DND-41 (cell line): ENCODE measurements at regions not wholly inside any gene's neighbourhood (a gene's known extent, or its start where the extent isn't known, plus 50 kb on each side); places are given as distances from the start of the nearest gene placed in this dataset.

ENCODE experiments used
- ATAC-seq: fragments of 200-7000 bp; cut with Tn5 transposase; 3 replicates; pipeline ENCODE4 v1.9.1; 2021; ENCODE audit warnings: low read depth; ENCODE audit not compliant: insufficient read depth
- DNase-seq: peaks from one replicate; pipeline ENCODE4 v3.0.0-alpha.2; 2020
- H2AFZ ChIP-seq: 2 replicates; pipeline ENCODE4 v1.6.0; 2012; ENCODE audit warnings: low read depth, low read length
- H3K27ac ChIP-seq: 2 replicates; pipeline ENCODE4 v1.5.1; 2012; ENCODE audit warnings: low read length, inconsistent platforms
- H3K27me3 ChIP-seq: fragments of 200-600 bp; sonication (generic); 2 replicates; pipeline ENCODE4 v1.6.0; 2012; ENCODE audit warnings: low read length, mild to moderate bottlenecking, inconsistent platforms; ENCODE audit not compliant: insufficient read depth, poor library complexity
- H3K36me3 ChIP-seq: 2 replicates; pipeline ENCODE4 v1.5.1; 2012; ENCODE audit warnings: low read length, inconsistent platforms; ENCODE audit not compliant: insufficient read depth
- H3K4me1 ChIP-seq: 2 replicates; pipeline ENCODE4 v1.5.1; 2012; ENCODE audit warnings: mild to moderate bottlenecking, low read length; ENCODE audit not compliant: insufficient read depth
- H3K4me2 ChIP-seq: 2 replicates; pipeline ENCODE4 v1.6.0; 2012; ENCODE audit warnings: mild to moderate bottlenecking, moderate library complexity, low read length, inconsistent platforms; ENCODE audit not compliant: insufficient read depth
- H3K4me3 ChIP-seq, 2 experiments: fragments of 200-600 bp in 1 of 2; shearing (Covaris generic) in 1 of 2; 2 replicates each; pipeline ENCODE4 v1.5.1; 2012 to 2016; ENCODE audit warnings: inconsistent platforms in 2 of 2, low read length in 2 of 2, mild to moderate bottlenecking in 2 of 2, low read depth in 1 of 2, moderate library complexity in 1 of 2
- H3K79me2 ChIP-seq: 2 replicates; pipeline ENCODE4 v1.6.0; 2012; ENCODE audit warnings: low read length, inconsistent platforms; ENCODE audit not compliant: insufficient read depth
- H3K9ac ChIP-seq: 2 replicates; pipeline ENCODE4 v1.6.0; 2012; ENCODE audit warnings: low read depth, mild to moderate bottlenecking, inconsistent platforms, low read length, moderate library complexity
- H3K9me3 ChIP-seq: 2 replicates; pipeline ENCODE4 v1.5.1; 2012; ENCODE audit warnings: low read length, moderate library complexity, mild to moderate bottlenecking, inconsistent platforms; ENCODE audit not compliant: insufficient read depth, severe bottlenecking
- H4K20me1 ChIP-seq: 2 replicates; pipeline ENCODE4 v1.6.0; 2012; ENCODE audit warnings: low read length; ENCODE audit not compliant: insufficient read depth
- CTCF ChIP-seq: IDR thresholded peaks from 2 replicates; pipeline ENCODE4 v1.5.1; 2012; ENCODE audit warnings: borderline replicate concordance, low read length, moderate library complexity, mild to moderate bottlenecking; ENCODE audit not compliant: poor library complexity, severe bottlenecking; ENCODE audit errors: extremely low read depth
- EZH2 ChIP-seq: IDR thresholded peaks from 3 replicates; pipeline ENCODE4 v1.6.1; 2012; ENCODE audit warnings: borderline replicate concordance, low read depth, mild to moderate bottlenecking, moderate library complexity, low read length, inconsistent platforms; ENCODE audit not compliant: severe bottlenecking

GRCh38 chr19:27647423-27647822 is 1565.5 kb downstream of the UQCRFS1 start:
- Histone ChIP-seq H3K27ac (no peak overlapping the region), H3K4me1 (no peaks in the 10 kb centered on the region), H2AFZ (no peak overlapping the region), H3K9ac (no peak overlapping the region), H3K4me2 (no peak overlapping the region), H3K9me3 (peaks cover 2% of the 10 kb centered on the region), H4K20me1 (no peaks in the 10 kb centered on the region), H3K4me3 (no peak overlapping the region), H3K27me3 (no peaks in the 10 kb centered on the region), H3K79me2 (no peaks in the 10 kb centered on the region), H3K36me3 (no peaks in the 10 kb centered on the region)
- no peak for TF ChIP-seq EZH2
- no peak for TF ChIP-seq CTCF
- DNase-seq (no peak), ATAC-seq (no peak)

- Histone ChIP-seq H3K36me3 (no peaks in the 10 kb centered on the region), H3K27ac (no peak overlapping the region), H3K4me1 (no peaks in the 10 kb centered on the region), H4K20me1 (no peaks in the 10 kb centered on the region), H3K9ac (no peak overlapping the region), H2AFZ (no peak overlapping the region), H3K4me3 (no peak overlapping the region), H3K27me3 (no peaks in the 10 kb centered on the region), H3K79me2 (no peaks in the 10 kb centered on the region), H3K9me3 (peaks cover 30% of the 10 kb centered on the region), H3K4me2 (no peak overlapping the region)
- no peak for ATAC-seq
- DNase-seq = no peak
- no peak for TF ChIP-seq CTCF
- TF ChIP-seq EZH2 = no peak
Measured at GRCh38 chr19:27635401-27635800, 1577.5 kb downstream of the UQCRFS1 start.

- no peak overlapping the region for H3K4me3 ChIP-seq
- ATAC-seq = no peak
- H4K20me1 ChIP-seq = no peaks in the 10 kb centered on the region
- peaks cover 46% of the 10 kb centered on the region for H3K9me3 ChIP-seq
- no peaks in the 10 kb centered on the region for H3K4me1 ChIP-seq
- no peaks in the 10 kb centered on the region for H3K79me2 ChIP-seq
- H3K36me3 ChIP-seq = no peaks in the 10 kb centered on the region
- H3K27ac ChIP-seq = no peak overlapping the region
- H3K9ac ChIP-seq = no peak overlapping the region
- H2AFZ ChIP-seq = no peak overlapping the region
- no peak for TF ChIP-seq CTCF
- TF ChIP-seq EZH2 = no peak
- H3K4me2 ChIP-seq = no peak overlapping the region
- no peak for DNase-seq
- H3K27me3 ChIP-seq = no peaks in the 10 kb centered on the region
Measured at GRCh38 chr19:27618006-27618405, 1594.9 kb downstream of the UQCRFS1 start.

- H3K27ac ChIP-seq = no peak overlapping the region
- no peaks in the 10 kb centered on the region for H3K4me1 ChIP-seq
- H3K4me3 ChIP-seq = no peak overlapping the region
- H2AFZ ChIP-seq = no peak overlapping the region
- ATAC-seq (no peak), DNase-seq (no peak)
- TF ChIP-seq EZH2 (no peak), CTCF (no peak)
- H3K27me3 ChIP-seq = no peaks in the 10 kb centered on the region
- no peaks in the 10 kb centered on the region for H4K20me1 ChIP-seq
- peaks cover 12% of the 10 kb centered on the region for H3K9me3 ChIP-seq
- no peaks in the 10 kb centered on the region for H3K79me2 ChIP-seq
- H3K9ac ChIP-seq = no peak overlapping the region
- H3K36me3 ChIP-seq = no peaks in the 10 kb centered on the region
- H3K4me2 ChIP-seq = no peak overlapping the region
Measured at GRCh38 chr19:27580906-27581305, 1632.0 kb downstream of the UQCRFS1 start.
